PC-9 (cell line): ENCODE measurements at regions not wholly inside any gene's neighbourhood (a gene's known extent, or its start where the extent isn't known, plus 50 kb on each side); places are given as distances from the start of the nearest gene placed in this dataset.

ENCODE experiments used
- BruUV-seq: library from RNA; stranded (reverse); fragments of 400-500 nt; replicated peaks from 2 replicates; lab custom pipeline; 2021; lab: Mats Ljungman, UMichigan
- CTCF ChIA-PET: fragments of 300-600 bp; sonication (Branson Sonifier 250); formaldehyde crosslinking; loops from one replicate; lab custom pipeline; 2022; ENCODE audit warnings: antibody characterized with exemption; lab: Charles Lee
- POLR2A ChIA-PET: fragments of 300-600 bp; sonication (Branson Sonifier 250); formaldehyde crosslinking; loops from one replicate; lab custom pipeline; 2022; ENCODE audit warnings: antibody characterized with exemption; ENCODE audit not compliant: unreplicated experiment; lab: Charles Lee
- DNase-seq, 2 experiments: peaks; one replicate each; pipeline versions ENCODE4 v3.0.0 to v3.0.0-alpha.2; 2015 to 2022; ENCODE audit warnings: mixed read lengths in 1 of 2
- H2AFZ ChIP-seq: fragments of 200-600 bp; sonication (generic); 2 replicates; pipeline ENCODE4 v1.8.1; 2017; ENCODE audit warnings: antibody characterized with exemption
- H3F3A ChIP-seq: fragments of 200-600 bp; sonication (generic); 2 replicates; pipeline ENCODE4 v1.8.1; 2017; ENCODE audit warnings: antibody characterized with exemption, mild to moderate bottlenecking, low read depth; ENCODE audit not compliant: insufficient read depth
- H3K27ac ChIP-seq: fragments of 200-600 bp; sonication (generic); 2 replicates; pipeline ENCODE4 v1.6.1; 2016; ENCODE audit warnings: mixed run types
- H3K27me3 ChIP-seq: fragments of 200-600 bp; sonication (generic); 2 replicates; pipeline ENCODE4 v1.6.1; 2016; ENCODE audit warnings: low read depth, mixed run types; ENCODE audit not compliant: insufficient read depth
- H3K36me3 ChIP-seq: fragments of 200-600 bp; sonication (generic); 2 replicates; pipeline ENCODE4 v1.6.1; 2016; ENCODE audit warnings: low read depth, mixed run types
- H3K4me1 ChIP-seq: fragments of 200-600 bp; sonication (generic); replicated peaks from 2 replicates; pipeline ENCODE4 v1.6.1; 2016; ENCODE audit warnings: mixed run types; ENCODE audit not compliant: insufficient read depth
- H3K4me2 ChIP-seq: fragments of 200-600 bp; sonication (generic); 2 replicates; pipeline ENCODE4 v1.6.1; 2017; ENCODE audit warnings: mixed run types
- H3K4me3 ChIP-seq: fragments of 200-600 bp; sonication (generic); 2 replicates; pipeline ENCODE4 v1.6.1; 2016; ENCODE audit warnings: mixed run types
- H3K79me2 ChIP-seq: fragments of 200-600 bp; sonication (generic); 2 replicates; pipeline ENCODE4 v1.6.1; 2017; ENCODE audit warnings: low read depth, mixed run types
- H3K9me2 ChIP-seq: fragments of 200-600 bp; sonication (generic); 2 replicates; pipeline ENCODE4 v1.8.1; 2017; ENCODE audit warnings: mild to moderate bottlenecking; ENCODE audit not compliant: insufficient read depth
- H3K9me3 ChIP-seq: fragments of 200-600 bp; sonication (generic); 2 replicates; pipeline ENCODE4 v1.8.1; 2016; ENCODE audit warnings: low read depth; ENCODE audit not compliant: insufficient read depth
- H4K20me1 ChIP-seq: fragments of 200-600 bp; sonication (generic); 2 replicates; pipeline ENCODE4 v1.8.1; 2017; ENCODE audit not compliant: insufficient read depth
- EZH2 ChIP-seq: fragments of 200-600 bp; sonication (generic); IDR thresholded peaks from 2 replicates; pipeline ENCODE4 v1.8.0; 2017; ENCODE audit warnings: antibody characterized with exemption, low read depth
- intact Hi-C: fragments of 100-400 bp; cut with micrococcal nuclease; formaldehyde crosslinking; loops from one replicate; pipeline ENCODE4 v1.10.0; 2022; ENCODE audit not compliant: unreplicated experiment
- TF ChIP-seq, protein P1 (sequence below): fragments of 200-600 bp; sonication (generic); conservative IDR thresholded peaks from 2 replicates; pipeline ENCODE4 v1.6.1; 2017; ENCODE audit warnings: mixed run types, antibody characterized with exemption, mild to moderate bottlenecking, moderate library complexity

DNA sequence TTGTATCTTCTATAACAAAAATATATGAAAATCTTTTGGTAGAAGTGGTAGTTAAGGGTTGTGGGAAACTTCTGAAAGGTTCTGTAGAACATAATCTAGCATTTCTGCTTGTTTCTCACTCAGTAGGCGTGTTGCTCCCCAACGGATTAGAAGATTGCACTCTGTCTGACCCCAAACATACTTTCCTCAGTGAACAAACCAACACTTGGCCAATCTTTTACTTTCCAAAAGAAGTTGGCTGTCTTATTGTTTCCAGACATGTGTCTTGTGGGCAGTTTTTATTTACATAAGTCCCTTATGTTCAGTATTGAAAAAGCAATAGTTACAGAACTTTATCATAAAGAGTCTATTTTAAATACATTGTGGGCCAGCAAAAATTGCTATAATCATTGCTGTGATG lies 312.8 kb upstream of the EPHA5 start:
- ChIA-PET CTCF (no interaction called here), POLR2A (no interaction called here)
- intact Hi-C loops: no loop called here
- no peak for DNase-seq
- no peaks in the 10 kb centered on the region for H3K9me2 ChIP-seq
- H3K79me2 ChIP-seq: no peaks in the 10 kb centered on the region
- H3F3A ChIP-seq: no peaks in the 10 kb centered on the region
- H3K36me3 ChIP-seq: no peaks in the 10 kb centered on the region
- no peaks in the 10 kb centered on the region for H3K4me1 ChIP-seq
- BruUV-seq: no TSS peak
- TF ChIP-seq, protein P1, sequence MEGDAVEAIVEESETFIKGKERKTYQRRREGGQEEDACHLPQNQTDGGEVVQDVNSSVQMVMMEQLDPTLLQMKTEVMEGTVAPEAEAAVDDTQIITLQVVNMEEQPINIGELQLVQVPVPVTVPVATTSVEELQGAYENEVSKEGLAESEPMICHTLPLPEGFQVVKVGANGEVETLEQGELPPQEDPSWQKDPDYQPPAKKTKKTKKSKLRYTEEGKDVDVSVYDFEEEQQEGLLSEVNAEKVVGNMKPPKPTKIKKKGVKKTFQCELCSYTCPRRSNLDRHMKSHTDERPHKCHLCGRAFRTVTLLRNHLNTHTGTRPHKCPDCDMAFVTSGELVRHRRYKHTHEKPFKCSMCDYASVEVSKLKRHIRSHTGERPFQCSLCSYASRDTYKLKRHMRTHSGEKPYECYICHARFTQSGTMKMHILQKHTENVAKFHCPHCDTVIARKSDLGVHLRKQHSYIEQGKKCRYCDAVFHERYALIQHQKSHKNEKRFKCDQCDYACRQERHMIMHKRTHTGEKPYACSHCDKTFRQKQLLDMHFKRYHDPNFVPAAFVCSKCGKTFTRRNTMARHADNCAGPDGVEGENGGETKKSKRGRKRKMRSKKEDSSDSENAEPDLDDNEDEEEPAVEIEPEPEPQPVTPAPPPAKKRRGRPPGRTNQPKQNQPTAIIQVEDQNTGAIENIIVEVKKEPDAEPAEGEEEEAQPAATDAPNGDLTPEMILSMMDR: no peak
- TF ChIP-seq EZH2: no peak
- H3K4me2 ChIP-seq: no peak overlapping the region
- no peaks in the 10 kb centered on the region for H3K27me3 ChIP-seq
- H4K20me1 ChIP-seq: no peaks in the 10 kb centered on the region
- no peak overlapping the region for H3K27ac ChIP-seq
- H3K9me3 ChIP-seq: no peaks in the 10 kb centered on the region
- no peak overlapping the region for H2AFZ ChIP-seq
- no peak overlapping the region for H3K4me3 ChIP-seq

DNA sequence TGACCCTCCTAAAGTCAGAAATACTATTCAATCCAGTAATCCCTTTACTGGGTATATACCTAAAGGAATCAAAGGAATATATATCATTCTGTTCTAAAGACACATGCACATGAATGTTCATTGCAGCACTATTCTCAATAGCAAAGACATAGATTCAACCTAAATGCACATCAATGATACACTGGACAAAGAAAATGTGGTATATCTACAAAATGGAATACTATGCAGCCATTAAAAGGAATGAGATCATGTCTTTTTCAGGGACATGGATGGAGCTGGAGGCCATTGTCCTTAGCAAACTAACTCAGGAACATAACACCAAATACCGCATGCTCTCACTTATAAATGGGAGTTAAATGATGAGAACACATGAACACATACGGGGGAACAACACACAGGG lies 306.0 kb upstream of the EPHA5 start:
- Histone ChIP-seq H3F3A (no peaks in the 10 kb centered on the region), H3K9me3 (no peaks in the 10 kb centered on the region), H2AFZ (no peak overlapping the region), H3K9me2 (no peaks in the 10 kb centered on the region), H3K79me2 (no peaks in the 10 kb centered on the region), H3K4me2 (no peak overlapping the region), H3K27me3 (no peaks in the 10 kb centered on the region), H3K4me3 (no peak overlapping the region), H4K20me1 (no peaks in the 10 kb centered on the region), H3K4me1 (no peaks in the 10 kb centered on the region), H3K36me3 (no peaks in the 10 kb centered on the region), H3K27ac (no peak overlapping the region)
- intact Hi-C loops: no loop called here
- DNase-seq: no peak
- TF ChIP-seq EZH2: no peak
- TF ChIP-seq, protein P1: no peak
- ChIA-PET CTCF (no interaction called here), POLR2A (no interaction called here)
- BruUV-seq: no TSS peak

DNA sequence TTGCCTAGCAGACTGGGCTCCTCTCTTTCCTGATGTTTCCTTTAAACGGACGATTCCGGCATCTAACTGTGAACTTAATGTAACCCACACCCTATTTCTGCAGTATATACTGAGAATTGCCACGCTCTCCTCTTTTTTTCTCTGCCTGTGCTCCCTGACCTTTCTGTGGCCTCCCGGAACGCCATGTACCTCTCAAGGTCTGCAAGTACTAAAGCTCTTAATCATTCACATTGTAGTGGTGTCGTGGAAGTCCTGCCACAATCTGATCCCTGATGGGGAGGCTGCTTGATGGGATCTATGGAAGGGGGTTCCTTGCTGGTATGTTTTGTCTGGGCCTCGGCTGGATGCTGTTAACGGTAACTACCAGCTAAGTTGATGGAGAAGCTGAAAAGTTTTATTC lies 302.9 kb upstream of the EPHA5 start:
- Histone ChIP-seq H2AFZ (no peak overlapping the region), H3K9me3 (no peaks in the 10 kb centered on the region), H3K79me2 (no peaks in the 10 kb centered on the region), H3K9me2 (no peaks in the 10 kb centered on the region), H3K27ac (no peak overlapping the region), H4K20me1 (no peaks in the 10 kb centered on the region), H3K27me3 (no peaks in the 10 kb centered on the region), H3K4me2 (no peak overlapping the region), H3K36me3 (no peaks in the 10 kb centered on the region), H3K4me1 (no peaks in the 10 kb centered on the region), H3K4me3 (no peak overlapping the region), H3F3A (no peaks in the 10 kb centered on the region)
- no TSS peak for BruUV-seq
- intact Hi-C loops: no loop called here
- DNase-seq: no peak
- POLR2A ChIA-PET: no interaction called here
- TF ChIP-seq EZH2: no peak
- TF ChIP-seq, protein P1: no peak
- CTCF ChIA-PET: no interaction called here
